MM.1S (cell line): ENCODE measurements at regions not wholly inside any gene's neighbourhood (a gene's known extent, or its start where the extent isn't known, plus 50 kb on each side); places are given as distances from the start of the nearest gene placed in this dataset.

ENCODE experiments used
- DNase-seq: peaks from one replicate; pipeline ENCODE4 v3.0.0-alpha.2; 2015
- H2AFZ ChIP-seq: fragments of 300-600 bp; sonication (generic); 2 replicates; pipeline ENCODE4 v1.6.0; 2016; ENCODE audit warnings: antibody characterized with exemption, low read length
- H3F3A ChIP-seq: fragments of 300-600 bp; sonication (generic); 2 replicates; pipeline ENCODE4 v1.6.1; 2016; ENCODE audit warnings: mild to moderate bottlenecking, antibody characterized with exemption, low read length, moderate library complexity, mixed read lengths; ENCODE audit not compliant: insufficient read depth
- H3K27ac ChIP-seq: fragments of 300-600 bp; sonication (generic); 2 replicates; pipeline ENCODE4 v1.5.1; 2016; ENCODE audit warnings: mild to moderate bottlenecking, low read length
- H3K27me3 ChIP-seq: fragments of 300-600 bp; sonication (generic); replicated peaks from 2 replicates; pipeline ENCODE4 v1.6.0; 2016; ENCODE audit warnings: low read length; ENCODE audit not compliant: insufficient read depth
- H3K36me3 ChIP-seq: fragments of 300-600 bp; sonication (generic); replicated peaks from 2 replicates; pipeline ENCODE4 v1.6.1; 2016; ENCODE audit warnings: mild to moderate bottlenecking, low read length, mixed read lengths; ENCODE audit not compliant: insufficient read depth
- H3K4me1 ChIP-seq: fragments of 300-600 bp; sonication (generic); 2 replicates; pipeline ENCODE4 v1.6.1; 2016; ENCODE audit warnings: low read length, mixed read lengths
- H3K4me2 ChIP-seq: fragments of 300-600 bp; sonication (generic); 2 replicates; pipeline ENCODE4 v1.6.0; 2016; ENCODE audit warnings: low read depth, low read length
- H3K4me3 ChIP-seq: fragments of 300-600 bp; sonication (generic); 2 replicates; pipeline ENCODE4 v1.5.1; 2016; ENCODE audit warnings: low read length, mixed read lengths
- H3K79me2 ChIP-seq: fragments of 300-600 bp; sonication (generic); 2 replicates; pipeline ENCODE4 v1.6.1; 2016; ENCODE audit warnings: mixed run types, low read length, mixed read lengths
- H3K9ac ChIP-seq: fragments of 300-600 bp; sonication (generic); 2 replicates; pipeline ENCODE4 v1.6.1; 2016; ENCODE audit warnings: low read length, mixed read lengths
- H3K9me2 ChIP-seq: fragments of 300-600 bp; sonication (generic); replicated peaks from 2 replicates; pipeline ENCODE4 v1.6.1; 2016; ENCODE audit warnings: mild to moderate bottlenecking, low read length, mixed read lengths; ENCODE audit not compliant: insufficient read depth
- H3K9me3 ChIP-seq: fragments of 300-600 bp; sonication (generic); replicated peaks from 2 replicates; pipeline ENCODE4 v1.6.1; 2016; ENCODE audit warnings: mild to moderate bottlenecking, low read length, mixed read lengths; ENCODE audit not compliant: insufficient read depth
- H4K20me1 ChIP-seq: fragments of 300-600 bp; sonication (generic); 2 replicates; pipeline ENCODE4 v1.6.1; 2016; ENCODE audit warnings: mild to moderate bottlenecking, low read length, moderate library complexity, mixed read lengths; ENCODE audit not compliant: insufficient read depth
- CTCF ChIP-seq: fragments of 300-600 bp; sonication (generic); IDR thresholded peaks from 2 replicates; pipeline ENCODE4 v1.5.1; 2016; ENCODE audit warnings: antibody characterized with exemption, low read length, mixed read lengths
- EZH2 ChIP-seq: fragments of 300-600 bp; sonication (generic); optimal IDR thresholded peaks from 2 replicates; pipeline ENCODE3; 2017; ENCODE audit warnings: low read depth, mild to moderate bottlenecking, antibody characterized with exemption, low read length, mixed read lengths
- EZH2phosphoT487 ChIP-seq: fragments of 300-600 bp; sonication (generic); IDR thresholded peaks from 2 replicates; pipeline ENCODE4 v1.6.1; 2018; ENCODE audit warnings: antibody characterized with exemption, low read length

DNA sequence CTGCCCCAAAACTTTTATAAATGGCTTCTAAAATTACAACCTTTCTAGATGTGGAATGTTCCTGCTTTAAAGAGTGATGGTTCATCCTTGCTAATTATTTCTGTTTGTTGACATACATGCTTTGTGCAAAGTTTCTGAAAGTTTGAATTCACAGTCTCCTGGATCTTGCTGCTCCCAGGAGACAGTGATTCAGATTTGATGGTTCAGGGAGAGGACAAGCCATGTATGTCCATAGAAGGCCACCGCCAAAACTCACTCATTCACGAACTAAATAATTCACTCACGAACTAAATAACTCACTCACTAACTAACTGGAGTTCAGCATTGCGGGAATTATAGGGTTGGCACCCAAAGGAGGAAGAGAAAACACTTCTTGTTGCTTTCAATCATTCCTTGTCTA, 416.5 kb upstream of the ZEB2 start:
- Histone ChIP-seq H3K4me2 (no peak overlapping the region), H3K27ac (no peak overlapping the region), H3F3A (no peaks in the 10 kb centered on the region), H2AFZ (no peak overlapping the region), H3K9me2 (no peaks in the 10 kb centered on the region), H3K36me3 (no peaks in the 10 kb centered on the region), H3K9ac (no peak overlapping the region), H4K20me1 (no peaks in the 10 kb centered on the region), H3K27me3 (no peaks in the 10 kb centered on the region), H3K79me2 (no peaks in the 10 kb centered on the region), H3K4me1 (no peaks in the 10 kb centered on the region), H3K9me3 (no peaks in the 10 kb centered on the region), H3K4me3 (no peak overlapping the region)
- no peak for DNase-seq
- TF ChIP-seq EZH2 (no peak), EZH2phosphoT487 (no peak), CTCF (no peak)

DNA sequence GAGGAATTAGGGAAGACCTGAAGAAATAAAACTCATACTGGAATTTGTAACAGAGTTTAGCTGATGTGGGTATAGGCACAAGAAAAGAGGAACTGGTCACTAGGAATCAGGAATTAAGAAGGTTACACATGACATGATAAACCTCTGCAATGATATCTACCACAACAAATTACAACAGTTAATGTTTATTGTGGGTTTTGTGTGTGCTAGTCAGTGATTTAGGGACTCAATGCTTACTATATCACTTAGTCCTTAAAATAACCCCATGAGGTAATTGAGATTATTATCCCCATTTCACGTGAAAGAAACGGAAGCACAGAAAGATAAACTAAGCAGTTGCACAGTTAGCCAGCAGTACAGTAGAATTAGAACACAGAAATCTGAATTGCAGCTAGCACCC, 415.8 kb upstream of the ZEB2 start:
- Histone ChIP-seq H4K20me1 (no peaks in the 10 kb centered on the region), H3K9me2 (no peaks in the 10 kb centered on the region), H3K4me3 (no peak overlapping the region), H2AFZ (no peak overlapping the region), H3K27ac (no peak overlapping the region), H3K79me2 (no peaks in the 10 kb centered on the region), H3K4me2 (no peak overlapping the region), H3K4me1 (no peaks in the 10 kb centered on the region), H3K36me3 (no peaks in the 10 kb centered on the region), H3F3A (no peaks in the 10 kb centered on the region), H3K9me3 (no peaks in the 10 kb centered on the region), H3K27me3 (no peaks in the 10 kb centered on the region), H3K9ac (no peak overlapping the region)
- TF ChIP-seq CTCF = no peak
- TF ChIP-seq EZH2 = no peak
- no peak for TF ChIP-seq EZH2phosphoT487
- DNase-seq = no peak

DNA sequence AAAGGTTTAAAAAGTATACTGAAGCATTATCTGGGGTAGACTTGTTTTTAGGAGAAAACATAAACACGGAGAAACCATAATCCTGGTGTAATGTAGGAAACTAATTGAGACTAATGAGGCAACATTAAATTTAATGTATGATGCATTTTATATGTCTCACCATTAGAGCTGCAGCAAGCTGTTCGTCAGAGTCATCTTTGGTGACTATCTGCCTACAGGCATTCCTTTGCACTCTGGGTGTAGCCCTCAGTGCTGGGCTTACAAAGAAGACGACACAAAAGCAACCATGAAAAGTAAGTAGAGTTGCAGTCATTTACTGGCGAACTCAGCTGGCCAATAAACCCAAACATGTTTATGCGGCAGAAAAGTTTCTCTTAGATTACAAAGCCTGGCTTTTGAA, 415.3 kb upstream of the ZEB2 start:
- TF ChIP-seq CTCF = no peak
- TF ChIP-seq EZH2 = no peak
- TF ChIP-seq EZH2phosphoT487 = no peak
- no peak overlapping the region for H3K27ac ChIP-seq
- no peaks in the 10 kb centered on the region for H3K9me2 ChIP-seq
- no peak overlapping the region for H3K4me3 ChIP-seq
- H3K36me3 ChIP-seq = no peaks in the 10 kb centered on the region
- H3K4me1 ChIP-seq = no peaks in the 10 kb centered on the region
- H3K27me3 ChIP-seq = no peaks in the 10 kb centered on the region
- H2AFZ ChIP-seq = no peak overlapping the region
- no peaks in the 10 kb centered on the region for H4K20me1 ChIP-seq
- no peak overlapping the region for H3K9ac ChIP-seq
- H3K9me3 ChIP-seq = no peaks in the 10 kb centered on the region
- no peak overlapping the region for H3K4me2 ChIP-seq
- no peaks in the 10 kb centered on the region for H3F3A ChIP-seq
- H3K79me2 ChIP-seq = no peaks in the 10 kb centered on the region
- DNase-seq = no peak

DNA sequence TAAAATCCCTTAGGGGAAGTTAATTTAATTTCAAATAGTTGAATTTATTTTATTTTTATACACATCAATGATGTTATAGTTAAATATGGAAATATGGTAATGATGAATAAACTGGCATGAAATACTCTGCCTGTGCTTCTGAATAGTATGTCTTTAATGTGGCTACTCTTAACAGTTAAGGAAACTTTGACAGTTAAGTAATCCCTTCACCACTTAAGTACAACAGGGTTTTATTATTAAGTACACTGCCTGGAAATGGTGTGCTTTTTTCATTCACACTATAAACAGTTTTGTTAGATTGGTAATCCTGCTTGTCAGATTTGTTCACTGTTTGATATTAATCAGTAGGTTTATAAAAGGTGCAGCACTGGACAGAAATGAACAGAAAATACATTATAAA, 412.0 kb upstream of the ZEB2 start:
- Histone ChIP-seq H3K27ac (no peak overlapping the region), H3F3A (no peaks in the 10 kb centered on the region), H3K4me3 (no peak overlapping the region), H3K4me1 (no peaks in the 10 kb centered on the region), H3K27me3 (no peaks in the 10 kb centered on the region), H3K9ac (no peak overlapping the region), H3K9me2 (no peaks in the 10 kb centered on the region), H3K9me3 (no peaks in the 10 kb centered on the region), H3K36me3 (no peaks in the 10 kb centered on the region), H4K20me1 (no peaks in the 10 kb centered on the region), H3K4me2 (no peak overlapping the region), H2AFZ (no peak overlapping the region), H3K79me2 (no peaks in the 10 kb centered on the region)
- no peak for DNase-seq
- no peak for TF ChIP-seq CTCF
- TF ChIP-seq EZH2phosphoT487 = no peak
- TF ChIP-seq EZH2 = no peak
